HCT116 (cell line): ENCODE measurements at regions not wholly inside any gene's neighbourhood (a gene's known extent, or its start where the extent isn't known, plus 50 kb on each side); places are given as distances from the start of the nearest gene placed in this dataset.

ENCODE experiments used
- ATAC-seq: fragments of 200-7000 bp; cut with Tn5 transposase; 2 replicates; pipeline ENCODE4 v1.9.1; 2020; ENCODE audit warnings: mild to moderate bottlenecking, moderate library complexity
- BruUV-seq: library from RNA; stranded (reverse); fragments of 400-500 nt; replicated peaks from 2 replicates; lab custom pipeline; 2021; lab: Mats Ljungman, UMichigan
- CTCF ChIA-PET: fragments of 300-600 bp; sonication (Branson Sonifier 250); formaldehyde crosslinking; loops from one replicate; lab custom pipeline; 2021; ENCODE audit warnings: antibody characterized with exemption; lab: Charles Lee
- POLR2A ChIA-PET: fragments of 300-600, 350-600 bp; sonication (Branson Sonifier 250); formaldehyde crosslinking; loops from one replicate; lab custom pipeline; 2021; ENCODE audit warnings: antibody characterized with exemption; lab: Charles Lee
- RAD21 ChIA-PET, 2 experiments: fragments of 300-600 bp; sonication (Branson Sonifier 250); formaldehyde crosslinking; loops; one replicate each; lab custom pipeline; 2023; ENCODE audit warnings: low total read pairs in 2 of 2; ENCODE audit not compliant: uncharacterized antibody in 2 of 2, unreplicated experiment in 2 of 2, low non-redundant PET in 1 of 2; lab: Charles Lee
- DNase-seq: peaks from one replicate; pipeline ENCODE4 v3.0.0-alpha.2; 2010; ENCODE audit warnings: low read depth, low spot score
- H2AFZ ChIP-seq: fragments of 200-600 bp; shearing (Covaris generic), sonication (generic); 2 replicates; pipeline ENCODE4 v1.6.1; 2017; ENCODE audit warnings: low read depth, mixed run types, mixed read lengths, antibody characterized with exemption, low read length; ENCODE audit not compliant: poor library complexity, severe bottlenecking
- H3K27ac ChIP-seq: 2 replicates; pipeline ENCODE4 v1.5.1; 2012; ENCODE audit warnings: low read depth, low read length
- H3K27me3 ChIP-seq: fragments of 200-600 bp; sonication (generic); 2 replicates; pipeline ENCODE4 v1.6.1; 2016; ENCODE audit warnings: mixed run types, low read length, mixed read lengths; ENCODE audit not compliant: insufficient read depth
- H3K36me3 ChIP-seq, 2 experiments: fragments of 200-500 bp in 1 of 2; fragments of 200-600 bp in 1 of 2; sonication (Bioruptor generic) in 1 of 2; sonication (generic) in 1 of 2; 2 replicates each; pipeline versions ENCODE4 v1.5.1 to v1.6.1; 2014 to 2016; ENCODE audit warnings: low read length in 2 of 2, inconsistent platforms in 1 of 2, mixed read lengths in 1 of 2, mixed run types in 1 of 2; ENCODE audit not compliant: insufficient read depth in 2 of 2, control insufficient read depth in 1 of 2
- H3K4me1 ChIP-seq, 2 experiments: fragments of 200-600 bp in 1 of 2; sonication (generic) in 1 of 2; 2 replicates each; pipeline versions ENCODE4 v1.5.1 to v1.6.1; 2012 to 2017; ENCODE audit warnings: low read length in 2 of 2, inconsistent platforms in 1 of 2, mild to moderate bottlenecking in 1 of 2, mixed read lengths in 1 of 2, mixed run types in 1 of 2, moderate library complexity in 1 of 2; ENCODE audit not compliant: insufficient read depth in 2 of 2, control insufficient read depth in 1 of 2
- H3K4me2 ChIP-seq: fragments of 200-600 bp; sonication (generic); 2 replicates; pipeline ENCODE4 v1.6.1; 2017; ENCODE audit warnings: mixed run types, low read length, mixed read lengths
- H3K4me3 ChIP-seq, 2 experiments: fragments of 200-600 bp in 1 of 2; sonication (generic) in 1 of 2; replicated peaks in 1 of 2; 2 replicates each; pipeline ENCODE4 v1.5.1; 2011 to 2016; ENCODE audit warnings: low read length in 2 of 2, control low read depth in 1 of 2, low read depth in 1 of 2, mild to moderate bottlenecking in 1 of 2, mixed read lengths in 1 of 2, mixed run types in 1 of 2
- H3K79me2 ChIP-seq: fragments of 200-600 bp; sonication (generic); 2 replicates; pipeline ENCODE4 v1.6.1; 2017; ENCODE audit warnings: mild to moderate bottlenecking, mixed run types, low read length, moderate library complexity, mixed read lengths; ENCODE audit not compliant: insufficient read depth
- H3K9ac ChIP-seq: fragments of 200-600 bp; sonication (generic); 2 replicates; pipeline ENCODE4 v1.6.1; 2016; ENCODE audit warnings: low read length, mixed read lengths
- H3K9me2 ChIP-seq: fragments of 200-600 bp; sonication (generic), shearing (Covaris generic); 2 replicates; pipeline ENCODE4 v1.6.1; 2017; ENCODE audit warnings: mixed run types, mild to moderate bottlenecking, moderate library complexity; ENCODE audit not compliant: insufficient read depth
- H3K9me3 ChIP-seq, 2 experiments: fragments of 200-500 bp in 1 of 2; fragments of 200-600 bp in 1 of 2; sonication (Bioruptor generic) in 1 of 2; sonication (generic) in 1 of 2; 2 replicates each; pipeline ENCODE4 v1.6.1; 2014 to 2017; ENCODE audit warnings: low read length in 2 of 2, mixed read lengths in 2 of 2, inconsistent platforms in 1 of 2, low read depth in 1 of 2, mild to moderate bottlenecking in 1 of 2, mixed run types in 1 of 2, moderate library complexity in 1 of 2; ENCODE audit not compliant: control insufficient read depth in 1 of 2, insufficient read depth in 1 of 2
- H4K20me1 ChIP-seq: fragments of 200-600 bp; sonication (generic), shearing (Covaris generic); 2 replicates; pipeline ENCODE4 v1.6.1; 2017; ENCODE audit warnings: mixed run types, mild to moderate bottlenecking, moderate library complexity; ENCODE audit not compliant: insufficient read depth
- CBX3 ChIP-seq: IDR thresholded peaks from 2 replicates; pipeline ENCODE4 v1.6.1; 2012; ENCODE audit warnings: low read depth
- EGR1 ChIP-seq: IDR thresholded peaks from 2 replicates; pipeline ENCODE4 v1.6.1; 2012; ENCODE audit warnings: low read depth
- ELF1 ChIP-seq: IDR thresholded peaks from 2 replicates; pipeline ENCODE4 v1.6.1; 2012; ENCODE audit warnings: low read depth, borderline replicate concordance
- EZH2 ChIP-seq: fragments of 200-600 bp; sonication (generic); IDR thresholded peaks from 2 replicates; pipeline ENCODE4 v1.6.1; 2017; ENCODE audit warnings: antibody characterized with exemption, mixed run types
- EZH2phosphoT487 ChIP-seq: fragments of 200-600 bp; IDR thresholded peaks from 2 replicates; pipeline ENCODE4 v1.6.1; 2018; ENCODE audit warnings: antibody characterized with exemption, borderline replicate concordance
- FOSL1 ChIP-seq: IDR thresholded peaks from 2 replicates; pipeline ENCODE4 v1.6.1; 2012; ENCODE audit warnings: low read depth
- JUND ChIP-seq: IDR thresholded peaks from 2 replicates; pipeline ENCODE4 v1.6.1; 2012
- POLR2AphosphoS5 ChIP-seq: IDR thresholded peaks from 2 replicates; pipeline ENCODE4 v1.6.1; 2011; ENCODE audit warnings: mild to moderate bottlenecking, low read depth, low read length, moderate library complexity
- RAD21 ChIP-seq: IDR thresholded peaks from 2 replicates; pipeline ENCODE4 v1.6.1; 2012; ENCODE audit warnings: low read depth, mild to moderate bottlenecking
- SIN3A ChIP-seq: IDR thresholded peaks from 2 replicates; pipeline ENCODE4 v1.6.1; 2012; ENCODE audit warnings: low read depth
- TCF7L2 ChIP-seq: IDR thresholded peaks from 2 replicates; pipeline ENCODE4 v1.7.0; 2011; ENCODE audit warnings: borderline replicate concordance, inconsistent platforms; ENCODE audit not compliant: insufficient read depth, insufficient read length; ENCODE audit errors: extremely low read depth
- intact Hi-C: fragments of 100-400 bp; cut with micrococcal nuclease; formaldehyde crosslinking; loops from 2 replicates; pipeline ENCODE4 v1.10.0; 2022
- TF ChIP-seq, protein P1 (sequence below), 3 experiments: fragments of 200-600 bp in 1 of 3; sonication (generic) in 1 of 3; IDR thresholded peaks in 2 of 3; conservative IDR thresholded peaks in 1 of 3; 2 replicates each; pipeline ENCODE4 v1.5.1; 2012 to 2017; ENCODE audit warnings: low read depth in 2 of 3, low read length in 2 of 3, antibody characterized with exemption in 1 of 3, borderline replicate concordance in 1 of 3, control low read depth in 1 of 3, mild to moderate bottlenecking in 1 of 3, mixed read lengths in 1 of 3, mixed run types in 1 of 3, moderate library complexity in 1 of 3; ENCODE audit not compliant: insufficient read depth in 1 of 3
- TF ChIP-seq, protein P2 (sequence below): IDR thresholded peaks from 2 replicates; pipeline ENCODE4 v1.6.1; 2012

DNA sequence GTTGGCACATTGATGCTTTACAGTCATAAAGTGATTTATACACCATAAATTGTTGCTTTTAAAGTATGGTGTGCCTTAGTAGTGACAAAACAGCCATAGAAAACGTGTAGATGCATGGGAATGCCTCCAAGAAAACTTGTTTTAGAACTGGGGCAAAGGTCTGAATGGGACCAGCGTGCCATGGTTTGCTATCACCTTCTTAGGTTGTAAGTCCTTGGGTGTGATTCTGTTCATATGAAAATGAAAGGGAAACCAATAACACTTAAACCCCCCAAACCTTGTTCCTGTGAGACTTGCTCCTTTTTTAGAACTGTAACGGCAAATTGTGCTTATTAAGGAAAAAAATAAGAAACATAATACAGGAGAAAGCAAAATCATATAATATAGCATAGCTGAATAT, 603.3 kb upstream of the SLITRK6 start:
- no TSS peak for BruUV-seq
- no peak overlapping the region for H3K9ac ChIP-seq
- H3K36me3 ChIP-seq, result no peaks in the 10 kb centered on the region
- H3K27me3 ChIP-seq, result no peaks in the 10 kb centered on the region
- no peak overlapping the region for H3K4me3 ChIP-seq
- no peaks in the 10 kb centered on the region for H4K20me1 ChIP-seq
- no peak for DNase-seq
- no peak overlapping the region for H3K27ac ChIP-seq
- H3K79me2 ChIP-seq, result no peaks in the 10 kb centered on the region
- no peak for TF ChIP-seq EZH2
- no peak for TF ChIP-seq POLR2AphosphoS5
- TF ChIP-seq ELF1, result no peak
- no peak for TF ChIP-seq SIN3A
- no peak for TF ChIP-seq JUND
- TF ChIP-seq, protein P1, sequence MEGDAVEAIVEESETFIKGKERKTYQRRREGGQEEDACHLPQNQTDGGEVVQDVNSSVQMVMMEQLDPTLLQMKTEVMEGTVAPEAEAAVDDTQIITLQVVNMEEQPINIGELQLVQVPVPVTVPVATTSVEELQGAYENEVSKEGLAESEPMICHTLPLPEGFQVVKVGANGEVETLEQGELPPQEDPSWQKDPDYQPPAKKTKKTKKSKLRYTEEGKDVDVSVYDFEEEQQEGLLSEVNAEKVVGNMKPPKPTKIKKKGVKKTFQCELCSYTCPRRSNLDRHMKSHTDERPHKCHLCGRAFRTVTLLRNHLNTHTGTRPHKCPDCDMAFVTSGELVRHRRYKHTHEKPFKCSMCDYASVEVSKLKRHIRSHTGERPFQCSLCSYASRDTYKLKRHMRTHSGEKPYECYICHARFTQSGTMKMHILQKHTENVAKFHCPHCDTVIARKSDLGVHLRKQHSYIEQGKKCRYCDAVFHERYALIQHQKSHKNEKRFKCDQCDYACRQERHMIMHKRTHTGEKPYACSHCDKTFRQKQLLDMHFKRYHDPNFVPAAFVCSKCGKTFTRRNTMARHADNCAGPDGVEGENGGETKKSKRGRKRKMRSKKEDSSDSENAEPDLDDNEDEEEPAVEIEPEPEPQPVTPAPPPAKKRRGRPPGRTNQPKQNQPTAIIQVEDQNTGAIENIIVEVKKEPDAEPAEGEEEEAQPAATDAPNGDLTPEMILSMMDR (IDR thresholded peaks at IDR 0.05 in 2 of 3, conservative IDR thresholded peaks at IDR 0.05 in 1 of 3; ENCODE audit: borderline replicate concordance in 1 of 3, insufficient read depth in 1 of 3, low read depth in 2 of 3, low read length in 2 of 3), result no peak
- TF ChIP-seq CBX3, result no peak
- TF ChIP-seq TCF7L2, result no peak
- no peak for TF ChIP-seq FOSL1
- no peak for TF ChIP-seq RAD21
- TF ChIP-seq EZH2phosphoT487, result no peak
- TF ChIP-seq, protein P2, sequence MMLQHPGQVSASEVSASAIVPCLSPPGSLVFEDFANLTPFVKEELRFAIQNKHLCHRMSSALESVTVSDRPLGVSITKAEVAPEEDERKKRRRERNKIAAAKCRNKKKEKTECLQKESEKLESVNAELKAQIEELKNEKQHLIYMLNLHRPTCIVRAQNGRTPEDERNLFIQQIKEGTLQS, result no peak
- TF ChIP-seq EGR1, result no peak
- TF ChIP-seq, all 23 proteins: peak for 0
- POLR2A ChIA-PET, result no interaction called here
- CTCF ChIA-PET, result no interaction called here
- ATAC-seq, result no peak
- Histone ChIP-seq H3K9me2 (no peaks in the 10 kb centered on the region), H2AFZ (no peak overlapping the region), H3K9me3 (no peaks in the 10 kb centered on the region), H3K4me1 (no peaks in the 10 kb centered on the region), H3K4me2 (no peak overlapping the region)
- intact Hi-C loops, result no loop called here
- RAD21 ChIA-PET, result no interaction called here
